Peyer's patch (tissue), 4 donors: ENCODE measurements at regions not wholly inside any gene's neighbourhood (a gene's known extent, or its start where the extent isn't known, plus 50 kb on each side); places are given as distances from the start of the nearest gene placed in this dataset.

Experiments used
- DNase-seq, 3 donors: peaks; one replicate each; pipeline ENCODE4 v3.0.0-alpha.2; 2017 to 2019
- H3K27ac ChIP-seq, 4 donors: fragments of 200-600 bp; sonication (generic); one replicate each; pipeline ENCODE4 v1.5.1; 2016 to 2019
- H3K27me3 ChIP-seq, 2 donors: fragments of 200-600 bp; sonication (generic); one replicate each; pipeline ENCODE4 v1.5.1; 2019
- H3K36me3 ChIP-seq, 3 donors: fragments of 200-600 bp; sonication (generic); one replicate each; pipeline ENCODE4 v1.5.1; 2016 to 2019
- H3K4me1 ChIP-seq, 4 donors: fragments of 200-600 bp; sonication (generic); one replicate each; pipeline ENCODE4 v1.5.1; 2016 to 2019
- H3K4me3 ChIP-seq, 4 donors: fragments of 200-600 bp; sonication (generic); 1 replicate in 3 of 4; 2 replicates in 1 of 4; pipeline ENCODE4 v1.5.1; 2016 to 2019; ENCODE audit warnings: mild to moderate bottlenecking in 1 of 4
- H3K9me3 ChIP-seq, 4 donors: fragments of 200-600 bp; sonication (generic); one replicate each; pipeline ENCODE4 v1.5.1; 2016 to 2019; ENCODE audit warnings: mild to moderate bottlenecking in 1 of 4
- CTCF ChIP-seq, 6 experiments: fragments of 450-650 bp in 4 of 6; fragments of 200-600 bp in 2 of 6; sonication (generic) in 1 of 6; IDR thresholded peaks; one replicate each; pipeline ENCODE4 v1.5.1; 2017 to 2019; ENCODE audit warnings: antibody characterized with exemption in 6 of 6, mild to moderate bottlenecking in 3 of 6, moderate library complexity in 1 of 6
- POLR2A ChIP-seq, 2 donors: fragments of 450-650 bp; IDR thresholded peaks; one replicate each; pipeline ENCODE4 v1.5.1; 2017; ENCODE audit warnings: antibody characterized with exemption in 2 of 2, mild to moderate bottlenecking in 2 of 2, moderate library complexity in 2 of 2

GRCh38 chr7:68482800-68483199, 1115.5 kb upstream of the AUTS2 start:
- H3K36me3 ChIP-seq, result no peaks in the 10 kb centered on the region
- no peak overlapping the region for H3K27ac ChIP-seq
- no peak for DNase-seq
- no peak overlapping the region for H3K4me3 ChIP-seq
- H3K4me1 ChIP-seq, result no peaks in the 10 kb centered on the region
- TF ChIP-seq POLR2A (IDR thresholded peaks at IDR 0.05) (no peak), CTCF (IDR thresholded peaks at IDR 0.05) (no peak)
- H3K27me3 ChIP-seq, result no peaks in the 10 kb centered on the region
- H3K9me3 ChIP-seq, result no peaks in the 10 kb centered on the region

- Histone ChIP-seq H3K27me3 (no peaks in the 10 kb centered on the region), H3K36me3 (no peaks in the 10 kb centered on the region), H3K9me3 (no peaks in the 10 kb centered on the region), H3K27ac (no peak overlapping the region), H3K4me3 (no peak overlapping the region), H3K4me1 (no peaks in the 10 kb centered on the region)
- TF ChIP-seq POLR2A (IDR thresholded peaks at IDR 0.05) (no peak), CTCF (IDR thresholded peaks at IDR 0.05) (no peak)
- no peak for DNase-seq
These were observed 1113.5 kb upstream of the AUTS2 start for GRCh38 chr7:68484731-68485130.

GRCh38 chr7:68485253-68485917, 1112.9 kb upstream of the AUTS2 start:
- TF ChIP-seq CTCF (IDR thresholded peaks at IDR 0.05), result no peak
- TF ChIP-seq POLR2A (IDR thresholded peaks at IDR 0.05), result no peak

GRCh38 chr7:68488341-68489060, 1109.8 kb upstream of the AUTS2 start:
- Histone ChIP-seq H3K4me1 (no peaks in the 10 kb centered on the region), H3K27me3 (no peaks in the 10 kb centered on the region), H3K27ac (no peak overlapping the region), H3K4me3 (no peak overlapping the region), H3K36me3 (no peaks in the 10 kb centered on the region), H3K9me3 (no peaks in the 10 kb centered on the region)
- no peak for DNase-seq
- no peak for TF ChIP-seq POLR2A (IDR thresholded peaks at IDR 0.05)
- no peak for TF ChIP-seq CTCF (IDR thresholded peaks at IDR 0.05)

More at GRCh38 chr7:68485253-68485917, 1112.9 kb upstream of the AUTS2 start:
- Histone ChIP-seq H3K4me1 (no peaks in the 10 kb centered on the region), H3K9me3 (no peaks in the 10 kb centered on the region), H3K36me3 (no peaks in the 10 kb centered on the region), H3K27me3 (no peaks in the 10 kb centered on the region), H3K27ac (no peak overlapping the region), H3K4me3 (no peak overlapping the region)
- no peak for DNase-seq

GRCh38 chr7:68491523-68492358, 1106.5 kb upstream of the AUTS2 start:
- DNase-seq, result no peak
- Histone ChIP-seq H3K27ac (no peak overlapping the region), H3K27me3 (no peaks in the 10 kb centered on the region), H3K9me3 (no peaks in the 10 kb centered on the region), H3K36me3 (no peaks in the 10 kb centered on the region), H3K4me1 (no peaks in the 10 kb centered on the region), H3K4me3 (no peak overlapping the region)
- TF ChIP-seq POLR2A (IDR thresholded peaks at IDR 0.05) (no peak), CTCF (IDR thresholded peaks at IDR 0.05) (no peak)
